Loucy (cell line): ENCODE measurements at regions not wholly inside any gene's neighbourhood (a gene's known extent, or its start where the extent isn't known, plus 50 kb on each side); places are given as distances from the start of the nearest gene placed in this dataset.

Source experiments
- H2AFZ ChIP-seq: fragments of 200-600 bp; sonication (generic); 2 replicates; pipeline ENCODE4 v1.6.0; 2016; ENCODE audit warnings: antibody characterized with exemption, mild to moderate bottlenecking, low read length, moderate library complexity
- H3F3A ChIP-seq: fragments of 200-600 bp; 2 replicates; pipeline ENCODE4 v1.6.0; 2016; ENCODE audit warnings: antibody characterized with exemption, low read depth, mild to moderate bottlenecking
- H3K27me3 ChIP-seq: fragments of 200-600 bp; sonication (generic); 2 replicates; pipeline ENCODE4 v1.6.1; 2014; ENCODE audit warnings: low read length, mild to moderate bottlenecking; ENCODE audit not compliant: insufficient read depth, poor library complexity, severe bottlenecking
- H3K36me3 ChIP-seq: fragments of 200-600 bp; sonication (generic); 2 replicates; pipeline ENCODE4 v1.6.1; 2016; ENCODE audit warnings: low read length; ENCODE audit not compliant: insufficient read depth
- H3K4me1 ChIP-seq: fragments of 200-600 bp; sonication (generic); 2 replicates; pipeline ENCODE4 v1.5.1; 2014; ENCODE audit warnings: low read length, mild to moderate bottlenecking; ENCODE audit not compliant: insufficient read depth, poor library complexity, severe bottlenecking
- H3K4me2 ChIP-seq: fragments of 200-600 bp; sonication (generic); 2 replicates; pipeline ENCODE4 v1.6.0; 2014; ENCODE audit warnings: antibody characterized with exemption, low read length, low read depth, mild to moderate bottlenecking; ENCODE audit not compliant: poor library complexity, severe bottlenecking
- H3K4me3 ChIP-seq: fragments of 200-600 bp; sonication (generic); 2 replicates; pipeline ENCODE4 v1.5.1; 2014; ENCODE audit warnings: low read length, mild to moderate bottlenecking, mixed read lengths; ENCODE audit not compliant: poor library complexity, severe bottlenecking
- H3K79me2 ChIP-seq: fragments of 200-600 bp; sonication (generic); 2 replicates; pipeline ENCODE4 v1.6.1; 2014; ENCODE audit warnings: low read length; ENCODE audit not compliant: insufficient read depth
- H3K9ac ChIP-seq: fragments of 200-600 bp; sonication (generic); 2 replicates; pipeline ENCODE4 v1.6.0; 2014; ENCODE audit warnings: mild to moderate bottlenecking, low read depth, low read length, moderate library complexity; ENCODE audit not compliant: poor library complexity, severe bottlenecking
- H3K9me2 ChIP-seq: fragments of 200-600 bp; sonication (generic); replicated peaks from 2 replicates; pipeline ENCODE4 v1.6.1; 2016; ENCODE audit warnings: low read depth, low read length, mixed read lengths
- H3K9me3 ChIP-seq: fragments of 200-600 bp; sonication (generic); 2 replicates; pipeline ENCODE4 v1.6.1; 2014; ENCODE audit warnings: mild to moderate bottlenecking, antibody characterized with exemption, low read length, low read depth; ENCODE audit not compliant: insufficient read depth
- H4K20me1 ChIP-seq: fragments of 200-600 bp; sonication (generic); 2 replicates; pipeline ENCODE4 v1.6.0; 2014; ENCODE audit warnings: antibody characterized with exemption, low read length, mild to moderate bottlenecking; ENCODE audit not compliant: insufficient read depth, poor library complexity, severe bottlenecking
- EZH2phosphoT487 ChIP-seq: fragments of 200-600 bp; IDR thresholded peaks from 2 replicates; pipeline ENCODE4 v1.6.1; 2018; ENCODE audit warnings: antibody characterized with exemption, mild to moderate bottlenecking, moderate library complexity, borderline replicate concordance
- TF ChIP-seq, protein P1 (sequence below): fragments of 200-600 bp; sonication (generic); conservative IDR thresholded peaks from 2 replicates; pipeline ENCODE4 v1.5.1; 2014; ENCODE audit warnings: mild to moderate bottlenecking, antibody characterized with exemption, low read length

DNA sequence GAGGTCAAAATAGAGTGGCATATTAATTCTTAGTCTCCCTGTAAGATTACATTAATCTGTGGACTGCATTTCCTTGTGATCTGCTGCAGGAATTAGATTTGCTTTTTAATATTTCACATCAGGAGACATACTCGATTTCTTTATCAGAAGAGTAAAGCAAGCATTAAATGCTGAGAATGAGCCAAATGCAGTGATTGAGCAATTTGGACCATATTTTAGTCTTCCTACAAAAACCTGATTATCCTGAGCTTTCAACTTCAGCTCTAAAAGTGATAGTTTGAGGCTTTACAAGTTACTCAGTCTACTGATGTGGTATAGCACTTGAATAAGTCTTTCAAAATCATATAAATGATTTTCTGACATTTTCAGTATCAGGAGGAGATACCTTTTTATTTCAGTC lies 774.3 kb upstream of the RAB6C start:
- Histone ChIP-seq H3K36me3 (no peaks in the 10 kb centered on the region), H3K9me3 (no peaks in the 10 kb centered on the region), H3K79me2 (no peaks in the 10 kb centered on the region), H3K9me2 (no peaks in the 10 kb centered on the region), H3K4me3 (no peak overlapping the region), H3K4me2 (no peak overlapping the region), H3K4me1 (no peaks in the 10 kb centered on the region), H3K9ac (no peak overlapping the region), H2AFZ (no peak overlapping the region), H3F3A (no peaks in the 10 kb centered on the region), H4K20me1 (no peaks in the 10 kb centered on the region), H3K27me3 (no peaks in the 10 kb centered on the region)
- TF ChIP-seq, protein P1, sequence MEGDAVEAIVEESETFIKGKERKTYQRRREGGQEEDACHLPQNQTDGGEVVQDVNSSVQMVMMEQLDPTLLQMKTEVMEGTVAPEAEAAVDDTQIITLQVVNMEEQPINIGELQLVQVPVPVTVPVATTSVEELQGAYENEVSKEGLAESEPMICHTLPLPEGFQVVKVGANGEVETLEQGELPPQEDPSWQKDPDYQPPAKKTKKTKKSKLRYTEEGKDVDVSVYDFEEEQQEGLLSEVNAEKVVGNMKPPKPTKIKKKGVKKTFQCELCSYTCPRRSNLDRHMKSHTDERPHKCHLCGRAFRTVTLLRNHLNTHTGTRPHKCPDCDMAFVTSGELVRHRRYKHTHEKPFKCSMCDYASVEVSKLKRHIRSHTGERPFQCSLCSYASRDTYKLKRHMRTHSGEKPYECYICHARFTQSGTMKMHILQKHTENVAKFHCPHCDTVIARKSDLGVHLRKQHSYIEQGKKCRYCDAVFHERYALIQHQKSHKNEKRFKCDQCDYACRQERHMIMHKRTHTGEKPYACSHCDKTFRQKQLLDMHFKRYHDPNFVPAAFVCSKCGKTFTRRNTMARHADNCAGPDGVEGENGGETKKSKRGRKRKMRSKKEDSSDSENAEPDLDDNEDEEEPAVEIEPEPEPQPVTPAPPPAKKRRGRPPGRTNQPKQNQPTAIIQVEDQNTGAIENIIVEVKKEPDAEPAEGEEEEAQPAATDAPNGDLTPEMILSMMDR: no peak

DNA sequence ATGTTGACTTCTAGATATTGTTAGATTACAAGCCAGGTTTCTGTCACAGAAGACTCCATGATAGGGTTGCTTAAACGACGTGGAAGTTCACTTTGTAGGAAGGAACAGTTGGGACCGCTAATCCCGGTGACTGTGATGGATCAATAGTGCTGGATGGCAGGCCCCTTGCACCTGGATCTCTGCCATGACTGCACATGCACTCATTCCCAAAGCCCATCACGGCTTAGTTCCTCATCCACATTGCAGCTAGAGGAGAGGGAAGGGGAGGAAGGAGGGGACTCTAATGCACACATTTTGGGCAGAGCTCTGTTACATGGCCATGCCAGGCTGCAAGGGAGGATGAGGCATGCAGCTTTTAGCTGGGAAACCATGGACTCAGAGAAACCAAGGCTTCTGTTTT lies 773.7 kb upstream of the RAB6C start:
- Histone ChIP-seq H3K79me2 (no peaks in the 10 kb centered on the region), H3K4me2 (no peak overlapping the region), H3K4me1 (no peaks in the 10 kb centered on the region), H3K9me2 (no peaks in the 10 kb centered on the region), H3K36me3 (no peaks in the 10 kb centered on the region), H3K27me3 (no peaks in the 10 kb centered on the region), H2AFZ (no peak overlapping the region), H3F3A (no peaks in the 10 kb centered on the region), H4K20me1 (no peaks in the 10 kb centered on the region), H3K9ac (no peak overlapping the region), H3K9me3 (no peaks in the 10 kb centered on the region), H3K4me3 (no peak overlapping the region)
- no peak for TF ChIP-seq EZH2phosphoT487
- TF ChIP-seq, protein P1: no peak

DNA sequence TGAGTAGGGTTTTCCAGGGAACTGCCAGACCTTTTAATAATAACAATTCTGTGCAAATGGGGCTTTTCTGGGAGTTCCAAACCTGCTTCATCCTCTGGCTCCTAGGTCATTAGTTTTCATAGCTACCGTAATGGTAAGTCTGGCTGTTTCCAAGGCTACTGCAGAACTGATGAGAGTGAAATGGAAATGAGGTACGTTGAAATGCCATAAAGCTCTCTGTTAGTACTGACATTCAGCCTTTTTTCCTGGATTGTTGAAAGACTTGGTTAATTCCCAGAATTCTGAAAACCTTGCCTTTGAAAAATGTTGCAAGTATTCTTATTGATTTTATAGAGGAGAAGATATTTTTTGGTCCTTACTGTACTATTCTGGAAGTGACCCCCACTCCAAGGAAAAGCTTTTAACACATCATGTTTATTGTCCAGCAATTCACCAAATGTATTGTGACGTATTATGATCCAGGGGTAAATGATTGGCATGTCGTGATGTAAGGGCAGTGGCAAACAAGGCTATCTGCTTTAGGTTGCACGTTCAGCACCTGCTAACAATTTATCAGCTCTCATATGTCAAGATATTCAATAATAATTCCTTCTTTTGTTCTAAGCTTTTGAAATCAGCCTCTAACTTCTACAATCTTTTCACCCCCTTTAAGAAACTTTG lies 767.0 kb upstream of the RAB6C start:
- Histone ChIP-seq H3F3A (no peaks in the 10 kb centered on the region), H3K79me2 (no peaks in the 10 kb centered on the region), H3K4me1 (no peaks in the 10 kb centered on the region), H3K9me3 (no peaks in the 10 kb centered on the region), H2AFZ (no peak overlapping the region), H3K36me3 (no peaks in the 10 kb centered on the region), H4K20me1 (no peaks in the 10 kb centered on the region), H3K9ac (no peak overlapping the region), H3K4me2 (no peak overlapping the region), H3K27me3 (no peaks in the 10 kb centered on the region), H3K4me3 (no peak overlapping the region), H3K9me2 (no peaks in the 10 kb centered on the region)
- TF ChIP-seq, protein P1: no peak
- no peak for TF ChIP-seq EZH2phosphoT487
